Naive thymus-derived CD4-positive, alpha-beta T cell (primary cell): ENCODE measurements at regions not wholly inside any gene's neighbourhood (a gene's known extent, or its start where the extent isn't known, plus 50 kb on each side); places are given as distances from the start of the nearest gene placed in this dataset.

ENCODE experiments used
- ATAC-seq: fragments of 150-1000 bp; cut with Tn5 transposase; 2 replicates; pipeline ENCODE4 v1.10.0; 2021; ENCODE audit warnings: mild to moderate bottlenecking, moderate library complexity
- CTCF ChIA-PET: fragments of 350-600 bp; sonication (Branson Sonifier 250); formaldehyde crosslinking; loops from one replicate; lab custom pipeline; 2021; ENCODE audit warnings: antibody characterized with exemption; lab: Charles Lee
- POLR2A ChIA-PET: fragments of 350-600 bp; sonication (Branson Sonifier 250); formaldehyde crosslinking; loops from one replicate; lab custom pipeline; 2021; ENCODE audit warnings: antibody characterized with exemption, inconsistent platforms; lab: Charles Lee
- DNase-seq, 9 donors: peaks; one replicate each; pipeline versions ENCODE4 v3.0.0 to v3.0.0-alpha.2; 2020 to 2022; ENCODE audit warnings: mixed read lengths in 1 of 9
- H3K27ac ChIP-seq: one replicate; pipeline ENCODE4 v1.7.0; 2013; ENCODE audit warnings: mild to moderate bottlenecking, low read depth, low read length, moderate library complexity
- H3K27me3 ChIP-seq, 2 donors: one replicate each; pipeline ENCODE4 v1.7.0; 2013; ENCODE audit warnings: low read length in 2 of 2, mild to moderate bottlenecking in 2 of 2, moderate library complexity in 2 of 2; ENCODE audit not compliant: control insufficient read depth in 2 of 2, insufficient read depth in 2 of 2
- H3K36me3 ChIP-seq, 3 experiments: 1 replicate in 2 of 3; 2 replicates in 1 of 3; pipeline ENCODE4 v1.7.0; 2013; ENCODE audit warnings: low read length in 3 of 3, mild to moderate bottlenecking in 3 of 3, moderate library complexity in 1 of 3; ENCODE audit not compliant: insufficient read depth in 3 of 3, control insufficient read depth in 2 of 3
- H3K4me1 ChIP-seq, 2 donors: one replicate each; pipeline ENCODE4 v1.7.0; 2013; ENCODE audit warnings: low read length in 2 of 2, mild to moderate bottlenecking in 2 of 2, moderate library complexity in 1 of 2; ENCODE audit not compliant: control insufficient read depth in 2 of 2, insufficient read depth in 2 of 2
- H3K4me3 ChIP-seq: 2 replicates; pipeline ENCODE4 v1.7.0; 2013; ENCODE audit warnings: mild to moderate bottlenecking, low read length
- H3K9me3 ChIP-seq, 3 experiments: 1 replicate in 2 of 3; 2 replicates in 1 of 3; pipeline ENCODE4 v1.7.0; 2013; ENCODE audit warnings: low read length in 3 of 3; ENCODE audit not compliant: control insufficient read depth in 2 of 3
- H3K27ac Mint-ChIP-seq, 9 donors: one replicate each; pipeline ENCODE4 v1.8.0; 2020 to 2022; ENCODE audit warnings: mixed read lengths in 9 of 9, mild to moderate bottlenecking in 8 of 9, moderate library complexity in 5 of 9, inconsistent platforms in 2 of 9
- H3K27me3 Mint-ChIP-seq, 5 donors: one replicate each; pipeline ENCODE4 v1.8.0; 2021 to 2022; ENCODE audit warnings: mixed read lengths in 5 of 5, mild to moderate bottlenecking in 1 of 5
- H3K36me3 Mint-ChIP-seq, 5 donors: one replicate each; pipeline ENCODE4 v1.8.0; 2020 to 2022; ENCODE audit warnings: mixed read lengths in 5 of 5, mild to moderate bottlenecking in 3 of 5, inconsistent platforms in 1 of 5
- H3K4me1 Mint-ChIP-seq, 7 donors: one replicate each; pipeline ENCODE4 v1.8.0; 2020 to 2022; ENCODE audit warnings: mixed read lengths in 7 of 7, mild to moderate bottlenecking in 3 of 7, inconsistent platforms in 1 of 7
- H3K4me3 Mint-ChIP-seq, 10 donors: one replicate each; pipeline ENCODE4 v1.8.0; 2020 to 2022; ENCODE audit warnings: mild to moderate bottlenecking in 10 of 10, mixed read lengths in 10 of 10, moderate library complexity in 6 of 10, inconsistent platforms in 2 of 10
- H3K9me3 Mint-ChIP-seq, 11 donors: one replicate each; pipeline ENCODE4 v1.8.0; 2020 to 2022; ENCODE audit warnings: mixed read lengths in 11 of 11, mild to moderate bottlenecking in 4 of 11, inconsistent platforms in 1 of 11, moderate library complexity in 1 of 11
- intact Hi-C, 2 donors: fragments of 100-400 bp; cut with micrococcal nuclease; formaldehyde crosslinking; loops; one replicate each; pipeline ENCODE4 v1.15.1; 2023

- no peaks in the 10 kb centered on the region for H3K27me3 Mint-ChIP-seq
- H3K9me3 Mint-ChIP-seq = peaks cover 0 to 4% (median 0%) of the 10 kb centered on the region in 11 donors
- Histone ChIP-seq H3K9me3 (no peaks in the 10 kb centered on the region), H3K4me1 (no peaks in the 10 kb centered on the region), H3K36me3 (no peaks in the 10 kb centered on the region), H3K4me3 (no peak overlapping the region), H3K27me3 (no peaks in the 10 kb centered on the region), H3K27ac (no peak overlapping the region)
- DNase-seq (no peak), ATAC-seq (no peak)
- H3K4me1 Mint-ChIP-seq = no peaks in the 10 kb centered on the region
- H3K36me3 Mint-ChIP-seq = no peaks in the 10 kb centered on the region
- CTCF ChIA-PET = no interaction called here
- no peak overlapping the region for H3K4me3 Mint-ChIP-seq
- intact Hi-C loops = no loop called here
- POLR2A ChIA-PET = no interaction called here
- H3K27ac Mint-ChIP-seq = no peak overlapping the region
Measured at GRCh38 chr6:103995571-103995970, 864.1 kb downstream of the HACE1 start.

- no peaks in the 10 kb centered on the region for H3K27me3 ChIP-seq
- H3K9me3 Mint-ChIP-seq = peaks cover 0 to 33% (median 2%) of the 10 kb centered on the region in 11 donors
- H3K4me3 Mint-ChIP-seq = no peak overlapping the region
- H3K4me1 Mint-ChIP-seq = no peaks in the 10 kb centered on the region
- ATAC-seq (no peak), DNase-seq (no peak)
- ChIA-PET POLR2A (no interaction called here), CTCF (no interaction called here)
- no peaks in the 10 kb centered on the region for H3K4me1 ChIP-seq
- no peak overlapping the region for H3K27ac Mint-ChIP-seq
- H3K4me3 ChIP-seq = no peak overlapping the region
- no peaks in the 10 kb centered on the region for H3K9me3 ChIP-seq
- intact Hi-C loops = no loop called here
- H3K27me3 Mint-ChIP-seq = no peaks in the 10 kb centered on the region
- no peaks in the 10 kb centered on the region for H3K36me3 Mint-ChIP-seq
- no peak overlapping the region for H3K27ac ChIP-seq
- H3K36me3 ChIP-seq = no peaks in the 10 kb centered on the region
Measured at GRCh38 chr6:103983860-103984259, 875.9 kb downstream of the HACE1 start.

- ATAC-seq (no peak), DNase-seq (no peak)
- Histone ChIP-seq H3K4me1 (no peaks in the 10 kb centered on the region), H3K27me3 (no peaks in the 10 kb centered on the region), H3K4me3 (no peak overlapping the region), H3K36me3 (no peaks in the 10 kb centered on the region), H3K9me3 (no peaks in the 10 kb centered on the region), H3K27ac (no peak overlapping the region)
- no peak overlapping the region for H3K4me3 Mint-ChIP-seq
- H3K27ac Mint-ChIP-seq = no peak overlapping the region
- ChIA-PET POLR2A (no interaction called here), CTCF (no interaction called here)
- H3K27me3 Mint-ChIP-seq = no peaks in the 10 kb centered on the region
- no peaks in the 10 kb centered on the region for H3K4me1 Mint-ChIP-seq
- intact Hi-C loops = no loop called here
- H3K9me3 Mint-ChIP-seq = peaks cover 0 to 29% (median 2%) of the 10 kb centered on the region in 11 donors
- no peaks in the 10 kb centered on the region for H3K36me3 Mint-ChIP-seq
Measured at GRCh38 chr6:103983011-103983410, 876.7 kb downstream of the HACE1 start.

GRCh38 chr6:103982574-103982973 is 877.1 kb downstream of the HACE1 start:
- H3K4me1 Mint-ChIP-seq = no peaks in the 10 kb centered on the region
- no peak overlapping the region for H3K4me3 Mint-ChIP-seq
- Histone ChIP-seq H3K36me3 (no peaks in the 10 kb centered on the region), H3K9me3 (no peaks in the 10 kb centered on the region), H3K4me3 (no peak overlapping the region), H3K4me1 (no peaks in the 10 kb centered on the region), H3K27me3 (no peaks in the 10 kb centered on the region), H3K27ac (no peak overlapping the region)
- H3K9me3 Mint-ChIP-seq = peaks cover 0 to 29% (median 2%) of the 10 kb centered on the region in 11 donors
- H3K36me3 Mint-ChIP-seq = no peaks in the 10 kb centered on the region
- H3K27ac Mint-ChIP-seq = no peak overlapping the region
- ATAC-seq (no peak), DNase-seq (no peak)
- H3K27me3 Mint-ChIP-seq = no peaks in the 10 kb centered on the region
- intact Hi-C loops = no loop called here
- ChIA-PET CTCF (no interaction called here), POLR2A (no interaction called here)

- ATAC-seq = no peak
- CTCF ChIA-PET = no interaction called here
- no peak for DNase-seq
- Histone ChIP-seq H3K36me3 (no peaks in the 10 kb centered on the region), H3K4me1 (no peaks in the 10 kb centered on the region), H3K27me3 (no peaks in the 10 kb centered on the region), H3K27ac (no peak overlapping the region), H3K9me3 (no peaks in the 10 kb centered on the region), H3K4me3 (no peak overlapping the region)
- intact Hi-C loops = no loop called here
- no peaks in the 10 kb centered on the region for H3K4me1 Mint-ChIP-seq
- no peak overlapping the region for H3K27ac Mint-ChIP-seq
- peaks cover 0 to 12% (median 2%) of the 10 kb centered on the region in 11 donors for H3K9me3 Mint-ChIP-seq
- no peaks in the 10 kb centered on the region for H3K27me3 Mint-ChIP-seq
- no peak overlapping the region for H3K4me3 Mint-ChIP-seq
- POLR2A ChIA-PET = no interaction called here
- H3K36me3 Mint-ChIP-seq = no peaks in the 10 kb centered on the region
Measured at GRCh38 chr6:103979308-103979707, 880.4 kb downstream of the HACE1 start.

GRCh38 chr6:103937389-103937788 is 922.3 kb downstream of the HACE1 start:
- H3K4me1 Mint-ChIP-seq = no peaks in the 10 kb centered on the region
- no peak for DNase-seq
- CTCF ChIA-PET = no interaction called here

GRCh38 chr6:103925317-103925716 is 934.4 kb downstream of the HACE1 start:
- Histone ChIP-seq H3K4me3 (no peak overlapping the region), H3K27me3 (no peaks in the 10 kb centered on the region), H3K4me1 (no peaks in the 10 kb centered on the region), H3K36me3 (no peaks in the 10 kb centered on the region), H3K27ac (no peak overlapping the region), H3K9me3 (no peaks in the 10 kb centered on the region)
- no peak for ATAC-seq
- no peaks in the 10 kb centered on the region for H3K27me3 Mint-ChIP-seq
- no peak overlapping the region for H3K4me3 Mint-ChIP-seq
- ChIA-PET POLR2A (no interaction called here), CTCF (no interaction called here)
- no peaks in the 10 kb centered on the region for H3K36me3 Mint-ChIP-seq
- DNase-seq = no peak
- H3K9me3 Mint-ChIP-seq = peaks cover 0 to 25% (median 6%) of the 10 kb centered on the region in 11 donors
- H3K27ac Mint-ChIP-seq = no peak overlapping the region
- peaks cover 0 to 1% (median 0%) of the 10 kb centered on the region in 7 donors for H3K4me1 Mint-ChIP-seq
- intact Hi-C loops = no loop called here

More at GRCh38 chr6:103937389-103937788, 922.3 kb downstream of the HACE1 start:
- H3K4me3 ChIP-seq = no peak overlapping the region
- Mint-ChIP-seq H3K27me3 (no peaks in the 10 kb centered on the region), H3K27ac (no peak overlapping the region), H3K36me3 (no peaks in the 10 kb centered on the region), H3K9me3 (peaks cover 0 to 5% (median 2%) of the 10 kb centered on the region in 11 donors), H3K4me3 (no peak overlapping the region)
- H3K27ac ChIP-seq = no peak overlapping the region
- no peaks in the 10 kb centered on the region for H3K4me1 ChIP-seq
- intact Hi-C loops = no loop called here
- no peak for ATAC-seq
- no peaks in the 10 kb centered on the region for H3K36me3 ChIP-seq
- POLR2A ChIA-PET = no interaction called here
- H3K9me3 ChIP-seq = no peaks in the 10 kb centered on the region
- H3K27me3 ChIP-seq = no peaks in the 10 kb centered on the region
